ENCODE measurements at regions not wholly inside any gene's neighbourhood (a gene's known extent, or its start where the extent isn't known, plus 50 kb on each side); places are given as distances from the start of the nearest gene placed in this dataset.
"Not testable (repeated sequence)": the region's sequence is repeated elsewhere in the genome, so short reads cannot be mapped to it uniquely, and the experiment has no call there.

DNA sequence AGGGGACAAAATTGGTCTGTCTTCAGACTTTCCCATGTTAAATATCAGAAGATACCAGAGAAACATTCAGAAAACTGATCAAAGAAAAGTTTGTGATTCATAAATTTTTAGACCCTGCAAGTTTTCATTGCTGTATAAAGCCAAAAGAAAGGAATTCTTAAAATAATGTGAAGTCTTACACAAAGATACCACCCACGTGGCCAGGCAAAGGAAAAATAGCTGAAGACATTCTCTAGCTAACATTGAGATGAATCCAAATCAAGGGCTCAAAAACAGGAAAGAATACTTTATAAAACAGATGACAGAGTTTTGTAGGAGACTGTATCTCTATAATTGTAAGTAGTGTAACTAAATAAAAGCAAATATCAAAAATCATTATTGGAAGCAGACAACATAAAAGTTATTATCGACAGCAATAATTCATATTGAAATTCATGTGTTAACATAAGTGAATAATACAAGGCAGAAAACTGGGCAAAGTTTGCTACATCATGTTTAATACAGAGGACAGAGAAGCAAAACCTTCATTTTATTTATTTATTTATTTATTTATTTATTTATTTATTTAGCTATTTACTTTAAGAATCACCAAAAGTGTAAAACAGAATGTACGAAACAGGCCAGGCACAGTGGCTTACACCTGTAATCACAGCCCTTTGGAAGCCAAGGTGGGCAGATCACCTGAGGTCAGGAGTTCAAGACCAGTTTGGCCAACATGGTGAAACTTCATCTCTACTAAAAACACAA lies 204.6 kb upstream of the SLIT2 start:
- DNase-seq (ENCODE audit: low spot score): peak; percentile 30

- DNase-seq (ENCODE audit: low spot score): no peak
Observed at GRCh38 chr4:20046179-20046578, 205.5 kb upstream of the SLIT2 start.

DNA sequence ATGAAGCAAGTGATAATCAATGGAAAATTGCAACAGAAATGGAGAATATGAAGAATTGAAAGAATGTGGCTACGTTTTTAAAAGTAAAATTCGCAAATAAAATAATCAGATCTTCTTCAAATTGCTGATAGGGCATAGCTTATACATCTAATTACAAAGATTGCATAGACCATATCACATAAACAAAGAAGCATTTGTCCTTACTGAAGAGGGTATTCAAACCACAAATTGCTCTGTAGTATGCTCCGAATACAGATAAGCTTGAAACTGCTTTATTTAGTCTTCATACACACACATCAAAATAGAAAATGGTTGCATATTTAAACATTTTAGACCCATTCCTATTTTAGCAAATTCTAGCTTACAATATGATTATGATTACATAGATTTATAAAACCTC lies 206.7 kb upstream of the SLIT2 start:
- no peak for DNase-seq (ENCODE audit: low spot score)

GRCh38 chr4:20044502-20044911 lies 207.2 kb upstream of the SLIT2 start:
- no peak for DNase-seq (ENCODE audit: low spot score)

DNA sequence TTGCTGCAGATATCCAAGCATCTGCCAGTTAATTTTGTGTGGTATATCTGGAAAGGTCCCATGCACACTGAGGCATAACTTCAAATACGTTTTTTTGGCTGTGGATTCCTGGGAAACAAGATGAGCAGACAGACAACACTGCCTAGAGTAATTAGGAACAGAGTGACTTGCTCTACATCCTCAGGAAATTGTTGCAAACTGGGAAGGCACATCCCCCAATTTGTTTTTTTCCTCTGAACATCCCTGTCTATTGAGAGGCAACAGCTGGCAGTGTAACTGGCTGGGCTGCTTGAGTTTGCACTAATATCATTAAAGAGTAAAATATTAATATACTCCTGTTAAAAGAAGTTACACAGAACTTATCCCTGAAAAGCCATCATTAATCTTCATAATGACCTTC lies 207.7 kb upstream of the SLIT2 start:
- DNase-seq (ENCODE audit: low spot score): no peak

DNA sequence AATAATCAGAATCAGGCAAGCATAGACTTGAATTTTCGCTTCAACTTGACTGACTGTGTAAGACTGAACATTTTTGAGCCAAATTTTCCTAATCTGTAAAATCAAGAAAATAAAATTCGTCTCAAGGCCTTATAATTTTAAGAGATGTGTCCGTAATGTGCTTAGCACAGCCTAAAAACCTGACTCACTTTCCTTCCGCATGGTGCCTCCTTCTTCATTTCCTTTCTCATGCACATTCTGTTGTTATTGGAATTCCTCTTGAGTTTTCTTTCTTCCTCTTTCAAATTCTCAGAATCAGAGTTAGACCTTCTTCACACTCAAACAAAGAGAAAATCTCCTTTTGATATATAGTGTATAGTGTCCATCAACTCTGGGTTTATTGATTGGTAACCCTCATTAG lies 208.9 kb upstream of the SLIT2 start:
- DNase-seq (ENCODE audit: low spot score): no peak

GRCh38 chr4:20041839-20042407 lies 209.8 kb upstream of the SLIT2 start:
- no peak for DNase-seq (ENCODE audit: low spot score)

DNA sequence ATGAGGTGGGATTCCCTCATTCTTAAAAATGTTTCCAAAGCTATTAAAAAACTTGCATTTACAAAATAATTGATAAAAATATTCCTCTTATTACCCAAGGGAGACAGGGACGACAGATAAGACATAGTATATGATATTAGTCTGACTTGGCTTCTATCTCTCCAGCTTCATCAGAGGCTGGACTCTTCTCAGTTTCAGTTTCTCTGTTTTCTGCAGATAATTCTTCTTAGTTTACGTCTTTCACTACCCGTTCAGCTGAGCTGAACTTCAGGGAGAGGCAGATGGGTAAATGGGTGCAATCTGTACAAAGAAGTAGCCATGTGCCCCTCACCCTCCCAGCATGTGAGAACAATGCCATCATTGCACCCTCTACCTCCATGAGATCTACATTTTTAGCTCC lies 214.0 kb upstream of the SLIT2 start:
- DNase-seq (ENCODE audit: low spot score): no peak

- no peak for DNase-seq (ENCODE audit: low spot score)
Observed at GRCh38 chr4:20030108-20030507, 221.6 kb upstream of the SLIT2 start.

DNA sequence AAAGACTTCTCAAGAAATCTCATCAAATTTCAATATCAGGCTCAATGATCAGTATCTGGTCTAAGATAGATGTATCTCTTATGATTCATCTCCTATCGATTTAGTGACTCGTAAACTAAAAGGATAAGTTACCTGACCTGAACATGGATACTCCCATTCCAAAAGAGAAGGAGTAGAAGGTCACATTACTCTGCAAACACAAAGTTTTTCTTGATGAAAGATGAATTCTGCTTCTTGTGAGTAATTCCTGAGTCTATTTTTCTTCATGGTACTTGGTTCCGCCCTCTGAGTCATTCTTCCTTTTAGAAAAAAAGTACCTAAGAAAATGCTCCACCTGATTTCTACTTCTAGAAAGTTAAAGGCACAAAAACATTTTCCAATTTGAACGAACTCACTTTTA lies 223.1 kb upstream of the SLIT2 start:
- DNase-seq (ENCODE audit: low spot score): no peak

GRCh38 chr4:20026456-20026855 lies 225.2 kb upstream of the SLIT2 start:
- peak; percentile 57 for DNase-seq (ENCODE audit: low spot score)

GRCh38 chr4:20022471-20022870 lies 229.2 kb upstream of the SLIT2 start:
- DNase-seq (ENCODE audit: low spot score): no peak

DNA sequence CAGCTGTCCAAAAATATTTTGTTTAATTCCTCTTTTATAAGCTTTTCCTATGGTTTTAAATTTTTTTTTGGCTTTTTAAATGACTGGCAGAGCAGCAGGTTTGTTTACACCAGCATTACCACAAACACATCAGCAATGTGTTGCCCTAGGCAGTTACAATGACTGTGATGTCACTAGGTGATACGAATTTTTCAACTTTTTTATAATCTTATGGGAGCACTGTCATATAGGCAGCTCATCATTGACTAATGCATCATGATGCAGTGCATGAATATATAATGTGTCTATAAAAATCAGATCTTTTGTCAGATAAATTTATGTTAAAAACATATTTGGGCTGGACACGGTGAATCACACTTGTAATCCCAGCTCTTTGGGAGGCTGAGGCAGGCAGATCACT lies 231.6 kb upstream of the SLIT2 start:
- DNase-seq (ENCODE audit: low spot score): no peak

DNA sequence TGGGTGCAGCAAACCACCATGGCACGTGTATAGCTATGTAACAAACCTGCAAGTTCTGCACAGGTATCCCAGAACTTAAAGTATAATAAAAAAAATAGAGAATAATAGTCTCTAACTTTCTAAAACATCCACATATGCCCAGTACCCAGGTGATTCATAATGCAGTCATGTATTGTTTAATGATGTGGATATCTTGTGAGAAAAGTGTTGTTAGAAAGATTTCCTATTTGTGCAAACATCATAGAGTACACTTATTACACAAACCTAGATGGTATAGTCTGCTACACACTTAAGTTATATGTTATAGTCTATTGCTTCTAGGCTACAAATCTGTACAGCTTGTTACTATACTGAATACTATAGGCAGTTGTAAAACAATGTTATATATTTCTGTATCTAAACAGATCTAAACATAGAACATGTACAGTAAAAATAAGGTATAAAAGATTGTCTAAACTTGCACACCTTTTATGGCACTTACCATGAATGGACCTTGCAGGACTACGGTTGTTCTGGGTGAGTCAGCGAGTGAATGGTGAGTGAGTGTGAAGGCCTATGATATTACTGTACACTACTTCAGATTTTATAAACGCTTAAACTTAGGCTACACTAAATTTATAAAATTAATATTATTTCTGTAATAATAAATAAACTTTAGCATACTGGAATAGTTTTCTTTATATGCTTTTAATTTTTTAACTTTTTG lies 232.2 kb upstream of the SLIT2 start:
- DNase-seq (ENCODE audit: low spot score): no peak

DNA sequence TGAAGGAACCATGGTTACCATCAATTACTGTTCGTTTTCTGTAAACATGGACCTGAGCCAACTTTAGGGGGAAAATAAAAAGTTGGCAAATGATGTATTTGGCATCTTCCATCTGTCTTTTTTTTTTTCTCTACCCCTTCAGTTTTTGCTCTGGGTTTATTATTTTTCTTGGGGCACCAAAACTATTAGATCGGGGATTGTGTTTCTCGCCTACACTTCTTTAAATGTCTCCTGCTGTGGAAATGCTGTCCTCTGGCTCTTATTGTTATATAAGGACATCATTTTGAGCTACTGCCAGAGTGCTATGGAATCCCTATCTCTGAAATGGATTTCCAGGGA lies 234.0 kb upstream of the SLIT2 start:
- no peak for DNase-seq (ENCODE audit: low spot score)

DNA sequence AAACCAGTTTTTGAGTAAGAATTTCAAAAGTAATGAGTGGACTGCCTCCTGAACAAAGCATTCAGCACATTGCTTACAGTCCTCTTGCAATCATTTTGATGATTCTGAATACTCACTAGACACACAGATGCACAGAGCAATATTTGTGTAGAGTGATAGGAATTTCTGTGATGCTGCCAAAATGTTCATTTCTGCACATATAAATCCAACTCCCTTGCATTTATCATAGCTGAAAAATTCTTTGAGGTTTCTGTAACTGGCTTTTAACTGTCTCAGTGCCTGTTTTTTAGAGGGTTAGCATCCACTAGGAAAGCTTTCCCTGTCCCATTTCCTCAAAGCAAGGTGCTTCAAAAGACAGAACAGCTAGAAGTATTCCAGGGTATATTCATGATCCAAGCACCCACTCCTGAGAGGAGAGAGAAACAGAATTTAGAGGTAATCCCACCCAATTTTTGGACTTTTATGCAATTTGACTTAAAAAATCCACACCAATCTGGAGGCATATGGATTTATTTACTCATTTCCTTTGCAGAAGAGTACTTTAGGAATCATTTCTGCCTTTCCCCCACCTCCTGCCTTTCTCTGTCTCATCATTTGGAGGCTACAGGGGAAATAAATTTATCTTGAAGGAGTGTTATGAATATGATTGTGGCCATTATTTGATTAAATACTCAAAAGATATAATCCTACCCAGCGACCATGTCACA lies 234.5 kb upstream of the SLIT2 start:
- peak; percentile 46 for DNase-seq (ENCODE audit: low spot score)

DNA sequence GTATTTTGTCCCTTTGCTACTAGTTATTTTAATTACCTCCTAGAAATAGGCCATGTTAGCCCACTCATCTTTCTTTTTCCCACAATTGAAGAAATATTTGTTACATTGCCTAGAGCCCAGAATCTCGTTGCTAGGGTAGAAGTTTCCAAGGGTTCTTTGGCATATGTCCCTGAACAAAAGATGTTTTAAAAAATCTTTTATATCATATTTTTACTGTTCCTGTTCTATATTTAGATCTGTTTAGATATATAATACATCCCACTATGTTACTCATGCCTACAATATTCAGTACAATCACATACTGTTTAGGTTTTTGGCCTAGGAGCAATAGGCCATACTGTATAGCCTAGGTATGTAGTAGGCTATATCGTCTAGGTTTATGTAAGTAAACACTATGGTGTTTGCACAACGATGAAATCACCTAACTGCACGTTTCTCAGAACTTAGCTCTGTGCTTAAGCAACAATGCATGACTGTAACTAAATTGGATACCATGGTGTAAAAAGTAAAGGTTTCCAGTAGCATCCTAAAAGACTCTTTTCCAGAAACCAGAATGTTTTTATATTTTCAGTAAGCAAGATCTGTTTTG lies 236.0 kb upstream of the SLIT2 start:
- DNase-seq (ENCODE audit: low spot score): no peak

DNA sequence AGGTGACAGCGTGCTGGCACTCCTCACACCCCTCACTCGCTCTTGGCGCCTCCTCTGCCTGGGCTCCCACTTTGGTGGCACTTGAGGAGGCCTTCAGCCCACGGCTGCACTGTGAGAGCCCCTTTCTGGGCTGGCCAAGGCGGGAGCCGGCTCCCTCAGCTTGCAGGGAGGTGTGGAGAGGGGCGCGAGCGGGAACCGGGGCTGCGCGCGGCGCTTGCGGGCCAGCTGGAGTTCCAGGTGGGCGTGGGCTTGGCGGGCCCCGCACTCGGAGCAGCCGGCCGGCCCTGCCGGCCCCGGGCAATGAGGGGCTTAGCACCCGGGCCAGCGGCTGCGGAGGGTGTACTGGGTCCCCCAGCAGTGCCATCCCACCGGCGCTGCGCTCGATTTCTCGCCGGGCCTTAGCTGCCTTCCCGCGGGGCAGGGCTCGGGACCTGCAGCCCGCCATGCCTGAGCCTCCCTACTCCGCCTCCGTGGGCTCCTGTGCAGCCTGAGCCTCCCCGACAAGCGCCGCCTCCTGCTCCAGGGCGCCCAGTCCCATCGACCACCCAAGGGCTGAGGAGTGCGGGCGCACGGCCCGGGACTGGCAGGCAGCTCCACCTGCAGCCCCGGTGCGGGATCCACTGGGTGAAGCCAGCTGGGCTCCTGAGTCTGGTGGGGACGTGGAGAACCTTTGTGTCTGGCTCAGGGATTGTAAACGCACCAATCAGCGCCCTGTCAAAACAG lies 247.7 kb upstream of the SLIT2 start:
- not testable (repeated sequence) for DNase-seq (ENCODE audit: low spot score)

- DNase-seq (ENCODE audit: low spot score): no peak
Observed at GRCh38 chr4:19999775-20000414, 251.8 kb upstream of the SLIT2 start.

- no peak for DNase-seq (ENCODE audit: low spot score)
Observed at GRCh38 chr4:19999276-19999675, 252.4 kb upstream of the SLIT2 start.

- DNase-seq (ENCODE audit: low spot score): peak; percentile 24
Observed at GRCh38 chr4:19993242-19993641, 258.5 kb upstream of the SLIT2 start.
